ENCODE measurements at regions not wholly inside any gene's neighbourhood (a gene's known extent, or its start where the extent isn't known, plus 50 kb on each side); places are given as distances from the start of the nearest gene placed in this dataset.
A peak's percentile ranks its signal among the peaks of the same experiment; 100 is the strongest.

GRCh38 chr22:48706934-48707762 lies 1120.5 kb downstream of the BRD1 start:
- no peak for DNase-seq (ENCODE audit: low spot score)

- no peak for DNase-seq (ENCODE audit: low spot score)
These were observed 1121.6 kb downstream of the BRD1 start for GRCh38 chr22:48705917-48706605.

DNA sequence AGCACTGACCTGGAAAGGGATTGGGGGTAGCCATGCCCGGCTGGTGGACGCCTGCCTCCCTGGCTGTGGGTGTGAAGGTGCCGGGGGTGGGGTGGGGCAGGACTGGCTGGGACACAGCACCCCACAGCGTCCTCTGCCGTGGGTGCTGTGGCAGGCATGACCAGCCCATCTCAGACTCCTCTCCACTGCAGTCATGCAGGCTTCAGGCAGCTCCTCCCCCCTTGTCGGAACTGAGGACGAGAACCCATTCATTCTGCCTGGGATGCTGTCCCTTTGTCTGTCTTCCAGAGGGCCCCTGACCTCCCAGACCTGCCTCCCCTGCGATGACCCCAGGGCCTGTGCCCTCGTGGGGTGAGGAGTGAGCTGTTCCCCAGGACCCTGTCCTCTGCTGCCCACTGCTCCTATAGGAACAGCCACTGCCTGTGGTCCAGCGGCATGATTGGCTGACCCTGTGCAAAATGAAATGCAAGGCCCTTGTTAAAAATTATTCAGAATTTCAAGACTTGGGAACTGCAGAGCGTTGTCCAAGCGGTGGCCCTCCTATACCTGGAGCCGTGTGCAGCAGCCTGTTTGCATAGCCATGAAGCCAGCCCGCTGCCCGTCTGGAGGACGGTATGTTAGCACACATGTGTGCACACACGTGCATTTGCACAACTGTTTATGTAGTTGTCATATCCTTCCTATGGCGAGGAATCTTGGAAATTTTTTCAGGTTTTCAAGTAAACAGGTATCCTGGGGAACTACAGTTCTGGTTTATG lies 1122.3 kb downstream of the BRD1 start:
- DNase-seq (ENCODE audit: low spot score), result no peak

GRCh38 chr22:48704335-48704734 lies 1123.3 kb downstream of the BRD1 start:
- DNase-seq (ENCODE audit: low spot score), result no peak

- DNase-seq (ENCODE audit: low spot score), result no peak
These were observed 1124.3 kb downstream of the BRD1 start for GRCh38 chr22:48703265-48703941.

GRCh38 chr22:48702573-48703264 lies 1125.0 kb downstream of the BRD1 start:
- peak; percentile 93 for DNase-seq (ENCODE audit: low spot score)

GRCh38 chr22:48701296-48702030 lies 1126.2 kb downstream of the BRD1 start:
- DNase-seq (ENCODE audit: low spot score), result no peak

- peak; percentile 32 for DNase-seq (ENCODE audit: low spot score)
These were observed 1126.9 kb downstream of the BRD1 start for GRCh38 chr22:48700566-48701295.

DNA sequence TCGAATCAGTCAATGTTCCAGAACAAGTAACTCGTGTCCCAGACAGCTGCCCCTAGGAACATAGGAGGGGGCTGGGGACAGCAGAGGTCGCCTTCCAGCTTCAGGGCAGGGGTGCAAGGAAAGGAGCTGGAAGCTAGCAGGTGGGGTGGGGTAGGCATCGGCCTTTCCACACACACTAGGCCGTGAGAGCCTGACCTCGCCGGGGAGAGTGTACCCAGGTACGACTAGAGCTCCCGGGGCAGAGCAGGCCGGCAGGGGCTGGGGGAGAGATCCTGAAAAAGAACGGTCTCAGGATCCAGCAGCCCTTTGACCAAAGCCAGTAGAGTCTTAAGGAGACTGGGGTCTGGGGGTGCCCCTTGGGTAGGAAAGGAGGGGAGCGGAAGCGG lies 1127.5 kb downstream of the BRD1 start:
- DNase-seq (ENCODE audit: low spot score), result no peak

- DNase-seq (ENCODE audit: low spot score), result no peak
These were observed 1128.2 kb downstream of the BRD1 start for GRCh38 chr22:48699511-48699910.

- DNase-seq (ENCODE audit: low spot score), result no peak
These were observed 1129.1 kb downstream of the BRD1 start for GRCh38 chr22:48698618-48699017.

- no peak for DNase-seq (ENCODE audit: low spot score)
These were observed 1129.9 kb downstream of the BRD1 start for GRCh38 chr22:48697694-48698276.

- DNase-seq (ENCODE audit: low spot score), result no peak
These were observed 1130.5 kb downstream of the BRD1 start for GRCh38 chr22:48697223-48697622.

DNA sequence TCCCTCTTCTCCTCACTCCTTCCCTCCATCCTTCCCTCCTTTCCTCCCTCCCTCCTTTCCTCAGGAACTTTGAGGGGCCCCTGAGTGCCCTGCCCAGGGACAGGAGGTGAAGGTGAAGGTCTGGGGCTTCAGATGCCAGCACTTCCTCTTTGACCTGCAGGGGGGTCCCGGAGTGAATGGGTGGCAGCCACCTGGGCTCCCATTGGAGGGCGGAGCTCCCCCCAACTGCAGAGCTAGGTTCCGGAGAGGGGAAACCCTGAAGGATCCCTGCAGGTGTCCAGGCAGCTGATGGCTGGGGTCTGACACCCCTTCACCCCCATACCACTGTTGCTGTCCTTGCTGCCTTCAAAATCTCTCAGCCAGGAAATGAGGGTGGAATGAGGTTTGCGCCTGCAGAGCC lies 1131.3 kb downstream of the BRD1 start:
- DNase-seq (ENCODE audit: low spot score), result no peak

GRCh38 chr22:48695731-48696305 lies 1131.9 kb downstream of the BRD1 start:
- no peak for DNase-seq (ENCODE audit: low spot score)

DNA sequence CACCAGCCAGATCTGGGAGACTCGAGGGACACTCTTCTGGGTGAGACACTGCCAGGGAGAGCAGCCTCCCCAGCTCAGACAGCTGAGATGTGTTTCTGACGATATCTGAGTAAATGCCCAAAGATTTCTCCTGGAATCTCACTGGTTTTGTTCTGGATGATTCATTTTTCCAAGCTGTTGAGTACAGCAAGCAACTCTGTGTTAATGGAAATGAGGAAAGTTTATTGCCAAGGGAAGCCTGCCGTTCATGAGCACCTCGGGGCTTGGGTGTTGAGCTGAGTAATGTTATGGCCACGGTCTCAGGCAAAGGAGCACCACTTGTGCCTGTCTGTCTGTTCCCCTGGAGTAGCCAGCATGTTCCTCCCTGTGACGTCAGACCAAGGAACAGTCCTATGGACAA lies 1132.4 kb downstream of the BRD1 start:
- DNase-seq (ENCODE audit: low spot score), result no peak

DNA sequence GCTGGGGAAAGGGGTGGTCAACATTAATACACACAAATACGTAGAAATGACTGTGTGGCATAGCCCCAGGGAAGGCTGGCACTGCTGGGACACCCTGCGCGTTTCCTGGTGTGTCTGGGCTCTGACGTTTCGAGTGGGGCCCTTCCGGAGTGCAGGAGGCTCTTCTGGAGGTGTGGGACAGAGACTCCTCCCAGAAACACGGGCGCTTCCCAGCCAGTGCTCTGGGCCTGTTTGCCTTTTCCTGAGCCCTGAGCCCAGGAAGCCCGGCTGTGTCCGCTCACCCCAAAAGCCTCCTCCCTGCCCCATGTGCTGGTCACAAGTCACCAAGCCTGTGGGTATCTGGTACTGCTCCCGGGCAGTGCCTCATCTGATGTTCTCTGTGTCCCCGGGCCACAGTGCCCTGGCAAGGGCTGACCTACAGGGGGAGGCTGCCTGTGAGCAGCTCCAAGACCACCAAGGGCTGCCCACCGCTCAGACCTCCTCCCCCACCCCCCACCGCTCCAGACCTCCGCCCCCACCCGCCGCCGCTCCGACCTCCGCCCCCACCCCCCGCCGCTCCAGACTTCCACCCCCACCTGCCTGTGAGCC lies 1133.3 kb downstream of the BRD1 start:
- no peak for DNase-seq (ENCODE audit: low spot score)

DNA sequence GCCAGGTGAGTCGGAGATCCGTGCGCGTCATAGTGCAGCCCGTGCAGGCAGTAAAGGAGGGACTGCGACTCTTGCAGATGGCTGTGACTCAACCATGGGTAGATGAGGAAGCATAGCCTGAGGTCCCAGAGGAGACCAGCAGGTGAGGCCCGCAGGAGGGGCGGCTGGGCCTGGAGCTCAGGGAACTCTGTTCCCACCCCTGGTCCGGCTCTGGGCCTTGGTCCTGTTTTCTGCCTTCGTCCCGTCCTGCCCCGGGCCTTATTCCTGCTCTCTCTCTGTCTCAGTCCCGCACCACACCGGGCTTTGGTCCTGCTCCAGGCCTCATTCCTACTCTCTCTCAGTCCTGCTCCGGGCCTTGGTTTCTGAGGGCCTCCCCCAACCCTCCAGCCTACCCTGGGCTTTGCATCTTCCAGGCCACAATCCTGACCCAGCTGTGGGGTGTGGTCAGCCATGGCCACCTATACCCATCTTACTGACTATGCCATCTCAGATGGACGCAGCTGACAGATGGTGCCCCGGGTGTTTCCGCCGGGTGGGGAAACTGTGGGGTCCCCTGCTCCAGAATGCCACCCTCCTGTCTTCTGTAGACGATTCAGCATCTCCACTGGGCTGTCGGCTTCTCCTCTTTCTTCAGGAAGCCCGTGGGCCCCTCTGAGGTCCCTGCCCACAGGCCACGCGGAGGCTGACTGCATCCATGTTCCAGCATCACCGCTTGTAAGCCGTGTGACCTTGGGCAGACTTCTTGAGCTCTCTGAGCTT lies 1134.1 kb downstream of the BRD1 start:
- DNase-seq (ENCODE audit: low spot score), result no peak

All from SW480 (cell line).